GM12875 (cell line): ENCODE measurements at regions not wholly inside any gene's neighbourhood (a gene's known extent, or its start where the extent isn't known, plus 50 kb on each side); places are given as distances from the start of the nearest gene placed in this dataset.

Experiments used
- H3K4me3 ChIP-seq: one replicate; pipeline ENCODE4 v1.5.1; 2011; ENCODE audit warnings: low read depth, low read length, control low read depth
- TF ChIP-seq, protein P1 (sequence below): IDR thresholded peaks from 2 replicates; pipeline ENCODE4 v1.5.1; 2011; ENCODE audit warnings: low read depth, mild to moderate bottlenecking, control low read depth, inconsistent platforms, low read length, moderate library complexity, borderline replicate concordance; ENCODE audit not compliant: insufficient read depth

DNA sequence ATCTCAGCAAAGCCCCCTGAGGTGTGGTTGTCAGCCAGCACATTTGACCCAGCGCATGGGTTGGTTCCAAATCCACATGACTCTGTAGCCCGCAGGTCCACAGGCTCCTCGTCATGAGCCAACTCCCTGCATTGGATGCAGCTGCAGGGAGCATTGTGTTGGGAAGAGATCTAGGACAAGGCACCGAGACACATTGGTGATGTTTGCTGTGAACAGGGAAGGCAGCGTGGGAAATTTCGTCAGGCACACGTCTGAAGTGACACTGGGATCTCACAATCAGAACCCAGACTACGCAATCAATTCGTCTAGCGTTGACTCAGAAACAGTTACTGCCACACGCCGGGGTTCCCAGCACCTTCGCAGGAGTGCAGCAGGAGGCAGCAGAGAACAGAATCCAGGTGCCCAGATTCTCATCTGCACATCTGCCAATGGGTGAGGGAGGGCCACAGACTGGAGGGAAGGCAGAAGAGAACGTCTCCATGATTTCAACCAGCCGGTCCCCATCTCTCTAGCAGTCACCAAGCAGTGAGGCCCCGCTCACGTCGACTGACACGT lies 177.0 kb downstream of the TTLL2 start:
- TF ChIP-seq, protein P1, sequence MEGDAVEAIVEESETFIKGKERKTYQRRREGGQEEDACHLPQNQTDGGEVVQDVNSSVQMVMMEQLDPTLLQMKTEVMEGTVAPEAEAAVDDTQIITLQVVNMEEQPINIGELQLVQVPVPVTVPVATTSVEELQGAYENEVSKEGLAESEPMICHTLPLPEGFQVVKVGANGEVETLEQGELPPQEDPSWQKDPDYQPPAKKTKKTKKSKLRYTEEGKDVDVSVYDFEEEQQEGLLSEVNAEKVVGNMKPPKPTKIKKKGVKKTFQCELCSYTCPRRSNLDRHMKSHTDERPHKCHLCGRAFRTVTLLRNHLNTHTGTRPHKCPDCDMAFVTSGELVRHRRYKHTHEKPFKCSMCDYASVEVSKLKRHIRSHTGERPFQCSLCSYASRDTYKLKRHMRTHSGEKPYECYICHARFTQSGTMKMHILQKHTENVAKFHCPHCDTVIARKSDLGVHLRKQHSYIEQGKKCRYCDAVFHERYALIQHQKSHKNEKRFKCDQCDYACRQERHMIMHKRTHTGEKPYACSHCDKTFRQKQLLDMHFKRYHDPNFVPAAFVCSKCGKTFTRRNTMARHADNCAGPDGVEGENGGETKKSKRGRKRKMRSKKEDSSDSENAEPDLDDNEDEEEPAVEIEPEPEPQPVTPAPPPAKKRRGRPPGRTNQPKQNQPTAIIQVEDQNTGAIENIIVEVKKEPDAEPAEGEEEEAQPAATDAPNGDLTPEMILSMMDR = no peak

DNA sequence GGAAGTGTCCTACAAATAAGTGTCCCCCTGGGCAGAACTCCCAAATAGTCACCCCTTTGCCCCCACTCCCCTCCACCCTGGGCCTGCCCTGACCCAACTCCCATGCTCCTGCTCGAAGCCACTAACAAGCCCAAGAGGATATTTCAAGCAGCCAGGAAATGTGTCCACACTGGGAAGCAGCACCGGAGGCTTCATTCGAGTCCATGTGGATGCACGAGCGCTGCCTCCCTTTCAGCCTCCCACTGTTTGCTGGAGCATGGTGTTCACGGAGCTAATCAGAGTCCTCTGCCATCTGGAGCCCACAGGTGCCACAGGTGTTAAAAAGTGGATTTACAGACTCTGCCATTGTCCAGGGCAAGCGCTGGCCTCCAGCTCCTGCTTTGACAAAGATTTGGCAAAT lies 177.6 kb downstream of the TTLL2 start:
- TF ChIP-seq, protein P1 = no peak
- no peak overlapping the region for H3K4me3 ChIP-seq

More for the DNA sequence above, 177.0 kb downstream of the TTLL2 start:
- H3K4me3 ChIP-seq = no peak overlapping the region

DNA sequence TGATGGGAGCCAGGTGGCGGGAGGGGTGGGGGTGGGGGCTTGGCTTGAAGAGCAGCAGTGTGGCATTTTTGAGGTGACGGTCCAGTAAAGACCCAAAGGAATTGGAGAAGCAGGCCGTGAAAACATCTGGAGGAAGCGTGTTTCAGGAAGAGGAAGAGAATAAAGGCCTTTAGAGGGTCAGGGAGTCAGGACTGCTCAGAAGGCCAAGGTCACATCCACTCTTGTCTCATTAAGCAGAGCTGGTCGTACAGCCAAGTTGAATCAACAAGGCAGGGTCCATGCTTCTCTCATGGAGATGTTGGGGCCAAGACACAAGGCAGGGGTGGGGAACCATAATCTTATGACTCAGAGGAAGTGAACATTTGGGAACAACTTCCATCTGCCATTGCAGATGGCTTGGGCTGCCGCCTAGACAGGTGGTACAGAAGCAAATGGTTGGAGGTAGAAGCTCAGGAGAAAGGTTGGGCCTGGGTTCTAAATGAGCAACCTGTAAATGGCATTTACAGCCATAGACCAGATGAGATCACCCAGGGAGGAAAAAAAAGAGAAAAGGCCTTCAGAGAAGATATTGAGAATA lies 179.6 kb downstream of the TTLL2 start:
- TF ChIP-seq, protein P1 = no peak

DNA sequence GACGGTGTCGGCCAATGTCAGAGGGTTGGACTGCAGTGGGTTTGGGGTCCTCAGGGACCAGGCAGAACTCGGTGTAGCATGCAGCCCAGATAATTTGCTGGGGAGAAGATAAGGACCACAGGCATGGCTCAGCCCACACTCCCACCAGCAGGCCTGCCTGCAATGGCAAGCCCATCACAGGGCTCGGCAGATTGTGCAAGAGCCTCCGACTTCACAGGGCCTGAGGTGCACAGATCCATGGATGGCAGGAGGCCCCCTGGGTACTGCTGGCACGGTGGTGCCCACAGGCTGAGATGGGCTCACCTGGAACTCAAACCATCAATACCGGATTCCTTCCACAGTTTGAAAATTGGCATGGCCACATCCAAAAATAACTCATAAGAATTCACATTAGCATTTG lies 180.3 kb downstream of the TTLL2 start:
- TF ChIP-seq, protein P1 = no peak
- no peak overlapping the region for H3K4me3 ChIP-seq

More for the DNA sequence above, 179.6 kb downstream of the TTLL2 start:
- H3K4me3 ChIP-seq = no peak overlapping the region

DNA sequence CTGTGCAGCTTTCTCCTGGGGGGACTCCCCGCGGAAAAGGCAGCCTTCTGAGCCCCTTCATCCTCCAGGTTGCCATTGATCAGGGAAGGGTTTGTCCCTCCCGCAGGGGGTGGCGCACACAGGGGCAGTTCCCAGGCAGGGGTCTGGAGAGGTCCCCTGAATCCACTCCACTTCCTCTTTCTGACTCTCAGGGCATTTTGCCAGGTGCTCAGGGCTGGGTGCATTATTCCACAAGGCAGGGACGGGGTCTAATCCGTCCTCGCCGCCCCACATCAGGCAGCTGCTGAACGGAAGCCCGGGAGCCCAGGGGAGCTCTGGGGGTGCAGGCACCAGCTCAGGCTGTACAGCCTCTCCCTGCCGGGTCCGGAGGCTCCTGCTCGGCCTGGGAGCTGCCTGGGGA lies 180.9 kb downstream of the TTLL2 start:
- TF ChIP-seq, protein P1 = no peak
- H3K4me3 ChIP-seq = no peak overlapping the region

DNA sequence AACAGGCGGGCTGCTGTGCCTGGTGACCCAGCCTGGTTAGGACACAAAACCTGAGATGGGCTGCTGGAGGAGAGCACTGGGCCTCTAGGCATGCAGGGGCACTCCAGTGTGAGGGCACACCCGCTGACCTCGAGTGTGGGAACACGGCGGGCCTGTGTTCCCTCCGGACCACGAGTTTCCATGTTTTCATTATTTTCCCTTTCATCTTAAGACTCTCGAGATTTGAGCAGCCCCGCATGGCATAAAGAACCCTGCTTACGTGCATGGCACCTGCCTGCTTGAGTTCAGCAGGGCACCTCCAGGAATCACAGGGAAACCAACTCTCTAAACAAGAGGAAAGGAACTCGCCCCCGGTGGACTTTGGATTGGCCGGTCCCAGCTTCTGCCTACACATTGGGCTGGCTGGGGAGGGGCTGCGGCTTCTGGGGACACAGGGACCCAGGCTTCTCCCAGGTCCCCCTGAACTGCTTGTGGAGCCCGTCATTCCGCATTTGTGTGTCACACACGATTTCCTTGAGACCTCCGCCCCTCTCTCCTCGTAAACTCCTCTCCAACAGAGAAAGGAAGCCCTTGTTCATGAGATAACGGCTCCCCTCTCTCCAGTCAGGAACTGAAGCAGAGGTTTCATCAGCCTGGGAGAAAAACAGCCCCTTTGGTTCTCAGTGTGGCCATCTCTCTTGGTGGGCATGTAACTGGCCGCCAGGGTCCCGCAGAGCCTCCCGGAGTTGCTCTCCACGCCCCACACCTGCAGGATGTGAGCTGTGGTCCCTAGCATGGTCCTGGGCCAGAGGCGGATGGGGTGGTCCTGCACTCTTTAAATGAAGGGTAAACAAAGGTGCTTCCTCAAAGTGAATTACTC lies 181.8 kb downstream of the TTLL2 start:
- H3K4me3 ChIP-seq = no peak overlapping the region
- TF ChIP-seq, protein P1 = no peak

DNA sequence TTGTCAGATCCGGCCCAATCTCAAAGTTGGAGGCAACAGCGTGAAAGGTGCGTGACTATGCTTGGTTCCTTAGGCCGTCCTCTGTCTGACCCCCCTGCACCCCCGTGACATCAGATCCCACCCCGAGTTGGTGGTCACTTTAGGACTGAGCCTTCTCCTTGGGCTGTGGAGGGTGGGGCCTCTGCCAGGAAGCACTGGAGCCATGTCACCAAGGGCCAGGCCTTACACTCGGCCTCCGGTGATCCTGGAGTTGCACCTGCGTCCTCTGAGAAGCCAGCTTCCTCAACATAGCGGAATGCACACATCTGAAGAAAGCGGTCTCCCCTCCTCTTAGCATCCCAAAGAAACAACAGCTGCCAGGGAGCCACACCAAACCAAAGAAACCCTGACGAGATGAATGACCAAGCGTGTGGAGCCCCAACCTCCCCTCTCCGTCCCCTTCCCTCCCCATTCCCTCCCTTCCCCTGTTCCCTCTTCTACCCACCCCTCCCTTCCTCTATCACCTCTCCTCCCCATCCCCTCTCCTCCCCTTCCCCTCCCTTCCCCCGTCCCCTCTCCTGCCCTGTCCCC lies 182.6 kb downstream of the TTLL2 start:
- TF ChIP-seq, protein P1 = no peak
- no peak overlapping the region for H3K4me3 ChIP-seq
